GM21786 (cell line): ENCODE measurements at regions not wholly inside any gene's neighbourhood (a gene's known extent, or its start where the extent isn't known, plus 50 kb on each side); places are given as distances from the start of the nearest gene placed in this dataset.

Source experiments
- ATAC-seq: cut with Tn5 transposase; IDR thresholded peaks from one replicate; pipeline ENCODE4 v1.9.1; 2021; ENCODE audit not compliant: unreplicated experiment

DNA sequence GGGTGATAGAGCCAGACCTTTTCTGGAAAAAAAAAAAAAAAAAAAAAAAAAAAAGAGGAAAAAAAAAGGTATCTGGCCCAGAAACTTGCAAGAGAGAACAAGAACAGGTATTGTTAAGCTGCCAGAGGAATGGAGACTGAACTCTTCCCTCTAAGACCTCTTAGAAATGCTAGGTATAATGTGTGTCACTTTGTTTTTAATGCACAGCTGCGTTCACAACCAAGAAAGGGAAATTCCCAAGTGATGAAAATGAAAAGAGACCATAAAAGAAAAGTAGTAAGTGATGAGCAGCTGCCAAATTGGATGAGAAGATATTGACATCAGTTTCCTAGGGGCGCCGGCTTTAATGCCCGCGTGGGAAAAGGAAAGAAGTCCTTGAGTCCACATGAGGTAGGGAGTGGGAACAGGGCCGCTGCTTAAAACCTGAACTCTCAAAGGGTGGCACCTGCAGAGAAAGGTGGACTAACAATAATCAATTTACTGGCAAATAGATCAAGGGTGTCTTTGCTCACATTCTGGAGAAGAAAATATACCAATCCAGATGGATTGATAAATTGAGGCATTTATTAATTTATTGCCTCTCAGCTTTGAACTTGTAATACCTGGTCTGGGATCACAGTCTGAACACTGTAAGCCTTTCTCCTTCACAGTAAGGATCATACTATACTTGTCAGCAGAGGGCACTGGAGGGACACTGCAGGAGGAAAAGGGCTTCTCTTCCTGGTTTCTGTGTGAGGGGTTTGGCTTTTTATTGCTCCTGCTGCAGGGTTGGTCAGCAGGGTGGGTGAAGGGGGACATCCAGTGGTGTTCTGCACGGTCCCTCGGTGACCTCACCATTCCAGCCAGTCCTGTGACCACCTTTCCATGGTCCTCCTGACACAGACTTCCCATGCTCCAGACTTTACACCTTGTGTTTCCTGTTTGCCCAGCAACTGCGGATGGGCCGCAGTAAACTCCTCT is 131.6 kb downstream of the AQP9 start:
- no peak for ATAC-seq

DNA sequence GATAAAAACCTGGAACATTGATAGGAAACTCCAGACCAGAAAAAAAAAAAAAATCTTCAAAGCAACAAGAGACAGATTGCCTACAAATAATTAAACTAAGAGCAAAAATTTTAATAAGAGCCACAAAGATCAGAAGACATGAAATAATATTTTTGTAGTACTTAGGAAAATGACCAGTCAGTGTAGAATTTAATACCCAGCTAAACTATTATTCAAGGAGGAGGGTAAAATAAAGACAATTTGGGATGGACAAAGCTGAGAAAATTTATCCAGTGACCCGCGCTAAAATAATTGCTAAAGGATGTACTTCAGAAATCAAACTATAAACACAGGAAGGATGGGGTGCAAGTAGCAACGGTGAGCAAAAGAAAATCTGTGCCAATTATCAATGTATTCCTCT is 133.2 kb downstream of the AQP9 start:
- no peak for ATAC-seq

DNA sequence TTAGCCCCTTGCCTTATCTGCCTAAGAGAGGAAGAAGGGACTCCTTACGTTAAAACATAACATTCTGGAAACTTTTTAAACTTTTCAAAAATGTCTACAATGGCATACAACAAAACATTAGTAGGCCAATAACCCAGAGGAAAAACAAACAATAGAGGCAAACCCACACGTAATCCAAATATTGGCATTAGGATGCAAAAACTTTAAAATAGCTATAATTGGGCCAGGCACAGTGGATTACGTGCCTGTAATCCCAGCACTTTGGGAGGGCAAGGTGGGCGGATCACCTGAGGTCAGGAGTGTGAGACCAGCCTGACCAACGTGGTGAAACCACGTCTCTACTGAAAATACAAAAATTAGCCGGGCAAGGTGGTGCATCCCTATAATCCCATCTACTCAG is 134.9 kb downstream of the AQP9 start:
- no peak for ATAC-seq

DNA sequence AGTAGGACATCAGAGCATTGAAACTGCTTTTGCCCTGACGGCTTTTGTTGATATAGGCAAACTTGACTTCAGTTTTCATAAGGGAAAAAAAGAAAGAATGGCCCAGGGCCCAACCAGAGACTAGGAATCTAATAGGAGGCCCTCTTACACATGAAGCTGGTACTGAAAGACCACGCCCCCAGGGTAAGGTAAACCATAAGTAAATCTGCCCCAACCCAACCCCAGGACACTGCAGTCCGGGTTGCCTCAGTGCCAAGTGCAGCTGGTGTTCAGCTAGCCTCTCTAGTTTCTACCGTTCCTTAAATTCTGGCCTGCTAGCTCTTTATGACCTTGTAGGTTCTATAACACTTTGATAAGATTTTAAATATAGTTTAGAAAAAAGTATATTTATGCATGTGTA is 136.7 kb downstream of the AQP9 start:
- ATAC-seq, result no peak

DNA sequence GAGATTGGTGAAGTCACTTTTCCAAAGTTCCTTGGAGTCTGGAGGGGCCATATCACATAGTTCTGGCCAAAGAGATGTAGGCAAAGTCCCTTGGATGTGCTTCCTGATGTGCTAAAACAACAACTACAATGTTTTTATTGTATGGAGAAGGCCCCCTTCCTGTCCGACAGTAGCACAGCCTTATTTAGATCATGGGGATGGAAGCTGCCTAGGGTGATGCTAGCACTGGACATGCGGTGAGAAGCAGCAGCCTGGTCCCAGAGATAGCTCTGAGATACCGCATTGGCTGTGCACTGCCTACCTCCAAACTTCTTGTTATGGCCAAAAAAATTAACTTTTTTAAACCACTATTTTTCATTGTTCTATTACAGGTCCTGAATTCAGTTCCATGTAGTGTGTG is 137.6 kb downstream of the AQP9 start:
- no peak for ATAC-seq

DNA sequence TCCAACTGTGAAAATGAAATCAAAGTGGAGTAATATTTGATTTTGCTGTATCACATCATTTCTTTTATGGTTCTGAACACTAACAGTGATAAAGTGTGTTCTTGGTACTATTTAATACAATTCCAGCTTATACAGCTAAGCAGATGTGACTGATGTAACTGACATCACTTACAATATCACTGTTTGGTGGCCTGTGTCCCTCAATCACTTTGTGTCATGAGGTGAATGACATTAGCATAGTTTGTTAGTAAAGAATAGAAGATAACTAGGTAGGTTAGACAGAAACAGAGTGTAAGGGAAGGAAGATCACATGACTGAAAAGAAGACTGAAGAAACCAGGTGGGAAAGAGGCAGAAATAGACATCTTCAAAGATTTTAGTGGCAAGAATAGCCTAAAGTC is 138.7 kb downstream of the AQP9 start:
- ATAC-seq, result no peak

DNA sequence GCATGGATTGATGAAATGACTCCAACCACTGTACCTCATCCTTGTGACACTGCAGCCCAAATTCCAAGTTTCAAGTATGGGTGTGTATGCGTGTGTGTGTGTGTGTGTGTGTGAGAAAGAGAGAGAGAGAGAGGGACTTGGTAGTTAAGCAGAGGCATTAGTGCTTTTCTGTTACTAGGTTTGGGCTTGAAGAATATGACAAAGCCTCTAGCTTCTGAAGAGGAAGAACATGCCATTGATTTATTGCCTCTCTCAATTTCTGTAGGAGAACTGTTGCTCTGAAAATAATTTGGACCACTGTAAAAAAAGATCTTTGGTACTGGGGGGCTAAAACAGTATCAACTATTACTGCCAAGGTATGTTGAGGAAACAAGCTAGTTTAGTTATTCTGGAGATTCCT is 139.2 kb downstream of the AQP9 start:
- ATAC-seq, result no peak

DNA sequence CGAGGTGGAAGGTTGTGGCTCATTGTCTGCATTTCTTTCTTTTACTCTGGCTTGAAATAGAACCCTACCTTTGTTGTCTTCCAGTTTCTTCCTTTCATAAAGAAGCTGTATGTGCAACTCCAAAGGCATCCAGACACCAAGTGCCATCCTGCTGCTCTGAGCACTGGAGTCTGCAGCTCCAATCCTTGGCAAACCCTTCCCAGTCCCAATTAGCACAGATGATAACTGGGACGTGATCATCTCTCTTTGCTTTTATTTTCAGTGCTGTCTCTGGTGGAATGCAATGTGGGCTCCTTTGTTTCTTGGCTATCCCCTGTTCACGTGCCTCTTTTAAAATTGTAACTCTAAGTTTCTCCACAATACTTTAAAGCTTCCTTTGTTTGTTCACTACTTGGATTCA is 140.9 kb downstream of the AQP9 start:
- ATAC-seq, result no peak

DNA sequence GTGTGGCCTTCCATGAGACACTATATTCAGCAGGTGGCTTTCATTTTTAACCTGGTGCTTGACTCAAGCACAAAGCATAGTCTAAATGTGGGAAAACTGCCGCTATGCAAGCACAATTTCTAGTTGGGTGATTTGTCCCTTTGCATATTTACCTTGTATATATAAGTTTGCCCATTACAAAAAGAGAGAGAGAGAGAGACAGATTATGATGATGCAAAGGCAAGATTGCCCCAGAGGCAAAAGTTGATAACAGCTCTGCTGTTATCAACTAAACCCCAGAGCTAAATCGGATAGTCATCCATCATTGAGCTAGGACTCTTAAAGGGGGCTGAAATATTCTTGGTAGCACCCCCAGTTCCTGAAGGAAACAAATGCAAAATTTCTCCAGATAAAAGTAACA is 141.5 kb downstream of the AQP9 start:
- no peak for ATAC-seq

DNA sequence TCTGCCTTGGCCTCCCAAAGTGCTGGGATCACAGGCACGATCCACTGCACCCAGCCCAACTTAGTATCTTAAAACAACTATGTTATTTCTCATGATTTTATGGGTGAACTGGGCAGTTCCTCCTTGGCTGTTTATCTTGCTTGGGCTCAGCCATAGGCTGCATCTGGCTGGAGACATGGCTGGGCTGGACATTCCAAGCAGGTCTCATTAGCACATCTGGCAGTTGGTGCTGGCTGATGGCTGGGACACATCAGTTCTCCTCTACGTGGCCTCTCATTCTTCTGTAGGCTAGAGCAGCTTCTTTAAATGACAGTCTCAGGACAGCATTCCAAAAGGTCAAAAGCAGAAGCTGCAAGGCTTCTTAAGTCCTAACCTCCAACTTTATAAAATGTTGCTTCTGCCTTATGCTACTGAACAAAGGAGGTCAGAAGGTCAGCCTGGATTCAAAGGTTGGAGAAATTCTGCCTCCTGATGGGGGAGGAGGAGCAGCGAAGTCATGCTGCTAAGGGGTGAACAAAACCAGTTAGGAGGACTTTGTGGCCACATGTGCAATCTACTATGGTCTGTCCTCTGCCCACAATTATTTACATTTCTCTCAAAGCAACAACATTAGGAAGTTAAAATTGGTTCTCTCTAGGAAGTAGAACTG is 144.0 kb downstream of the AQP9 start:
- ATAC-seq, result no peak

DNA sequence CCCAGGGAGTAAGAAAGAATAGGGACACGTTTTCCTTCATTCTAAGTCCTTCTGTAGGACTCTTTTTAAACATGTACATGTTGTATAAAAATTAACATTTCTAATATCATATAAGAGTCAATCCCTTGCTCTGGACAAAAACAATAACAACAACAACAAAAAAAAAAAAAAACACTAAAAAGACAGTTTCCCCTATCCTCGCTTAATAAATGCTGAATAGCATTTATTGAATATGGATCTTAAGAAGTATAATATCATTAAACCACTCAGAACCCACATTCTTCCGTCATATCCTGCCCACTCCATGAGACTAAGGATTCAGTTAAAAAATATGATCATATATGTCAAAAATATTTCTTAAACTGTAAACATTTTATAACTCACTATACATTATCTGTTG is 145.1 kb downstream of the AQP9 start:
- ATAC-seq, result no peak

DNA sequence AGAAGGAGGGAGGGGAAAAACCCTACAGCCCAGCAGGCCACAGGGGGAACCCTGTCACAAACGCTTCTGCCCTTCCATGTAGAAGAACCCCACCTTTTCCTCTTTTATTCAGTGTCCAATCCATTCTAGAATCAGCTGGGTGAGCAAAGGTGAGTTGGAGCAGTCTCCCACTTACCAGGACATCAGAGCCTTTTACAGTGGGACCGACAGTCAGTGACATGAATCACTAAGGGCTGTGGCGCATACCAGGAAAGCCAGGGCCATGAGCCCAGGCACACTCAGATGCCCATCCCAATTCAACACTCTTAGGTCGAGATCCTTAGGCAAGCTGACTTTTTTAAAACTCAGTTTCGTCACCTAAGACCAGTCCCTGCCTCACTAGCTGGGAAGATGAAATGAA is 146.1 kb downstream of the AQP9 start:
- ATAC-seq, result no peak

DNA sequence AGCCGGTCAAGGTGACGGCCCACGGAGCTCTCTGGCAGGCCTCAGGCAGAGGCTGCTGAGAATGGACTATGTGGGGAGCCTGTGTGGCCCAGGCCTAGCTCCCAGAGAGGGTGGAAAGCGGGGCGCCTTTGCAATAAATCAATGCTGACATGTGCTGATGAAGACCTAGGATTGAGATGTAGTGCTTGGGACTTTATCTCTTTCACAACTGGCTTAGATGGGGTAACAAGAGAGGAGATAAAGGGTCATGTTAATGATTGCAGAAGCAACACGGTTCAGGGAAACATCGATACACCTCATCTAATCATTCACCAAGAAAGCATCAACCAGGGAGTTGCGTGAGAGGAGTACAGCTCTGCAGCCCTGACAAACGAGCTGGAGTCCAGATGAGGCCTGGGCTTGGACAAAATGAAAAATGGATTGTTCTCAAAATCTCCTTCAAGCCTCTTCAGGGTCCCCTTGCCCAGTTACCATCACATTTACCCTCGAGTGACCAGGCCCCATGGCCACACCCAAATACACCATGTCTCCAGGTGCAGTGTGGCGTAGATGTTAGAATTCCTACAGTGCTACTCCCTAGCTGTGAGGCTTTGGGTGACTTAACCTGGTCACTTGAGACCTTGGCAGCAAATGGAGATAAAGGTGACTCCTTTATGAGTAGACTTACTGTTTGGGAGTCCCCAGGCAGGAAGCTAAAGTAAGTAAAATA is 146.4 kb upstream of the LIPC start:
- ATAC-seq, result no peak

DNA sequence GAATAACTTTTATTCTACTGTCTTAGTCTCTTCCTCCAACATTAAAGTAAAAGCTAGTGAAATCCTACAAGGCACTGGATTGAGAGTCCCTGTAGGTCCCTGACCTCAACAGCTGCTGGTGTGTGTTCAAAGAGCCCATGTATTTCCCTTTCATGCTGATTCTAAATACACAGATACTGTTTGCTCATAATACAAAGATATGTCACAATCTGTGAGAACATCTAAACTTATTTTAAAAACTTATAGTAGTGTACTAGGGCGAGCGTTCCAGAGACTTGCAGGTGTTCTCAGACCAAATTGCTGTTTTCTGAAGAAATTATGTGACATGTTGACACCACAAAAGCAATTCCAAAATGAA is 145.9 kb upstream of the LIPC start:
- ATAC-seq, result no peak

DNA sequence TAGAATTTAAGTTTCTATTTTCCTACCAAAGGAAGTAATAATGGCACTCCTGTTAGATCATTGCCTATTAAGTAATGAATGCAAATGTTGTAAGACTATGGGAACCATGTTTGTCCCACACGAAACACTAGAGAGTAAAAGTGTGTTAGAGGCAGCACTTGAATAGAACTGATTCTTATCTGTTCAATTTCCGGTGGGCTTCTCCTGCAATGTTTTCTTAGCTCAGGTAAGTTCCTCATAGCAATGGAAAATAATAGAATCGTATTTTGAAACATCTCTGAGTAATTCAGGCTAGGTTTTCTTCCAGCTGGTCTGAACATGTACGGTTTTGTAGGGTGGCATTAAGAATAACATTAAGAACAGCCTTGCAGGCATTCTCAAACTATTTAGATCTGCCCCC is 145.3 kb upstream of the LIPC start:
- ATAC-seq, result no peak

DNA sequence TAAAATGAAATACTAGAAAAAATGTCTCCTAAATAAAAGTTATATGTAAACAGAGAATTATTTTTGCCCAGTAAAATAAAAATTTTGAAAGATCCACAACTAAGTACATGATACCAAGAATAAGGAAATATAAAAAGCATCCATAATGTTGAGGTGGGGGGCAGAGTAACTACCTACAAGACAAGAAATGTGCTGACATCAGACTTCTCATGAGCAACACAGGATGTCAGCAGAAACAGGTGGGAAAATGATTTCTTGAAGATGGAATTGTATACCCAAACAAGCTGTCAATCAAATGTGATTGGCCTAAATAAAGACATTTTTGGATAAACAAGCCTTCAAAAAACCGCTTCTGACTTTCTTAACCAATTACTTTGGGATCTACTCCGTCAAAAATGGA is 143.9 kb upstream of the LIPC start:
- no peak for ATAC-seq

DNA sequence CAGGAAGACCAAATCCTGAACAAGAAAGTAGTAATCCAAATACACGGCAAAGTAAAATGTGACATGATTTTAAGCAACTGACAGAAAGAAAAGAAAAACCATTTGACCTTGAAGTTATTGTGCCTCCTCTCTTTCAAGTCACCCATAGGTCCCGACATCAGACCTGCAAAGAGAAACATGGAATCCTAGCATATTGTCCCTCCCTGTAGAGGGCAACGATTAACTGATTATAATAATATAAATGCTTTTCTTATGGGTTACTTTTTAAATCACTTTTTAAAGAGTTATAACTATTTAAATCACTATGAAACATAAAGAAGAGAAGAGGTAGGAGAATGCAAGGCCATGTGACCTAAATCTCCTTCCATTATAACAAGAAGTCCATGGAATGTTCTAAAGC is 143.2 kb upstream of the LIPC start:
- ATAC-seq, result no peak

DNA sequence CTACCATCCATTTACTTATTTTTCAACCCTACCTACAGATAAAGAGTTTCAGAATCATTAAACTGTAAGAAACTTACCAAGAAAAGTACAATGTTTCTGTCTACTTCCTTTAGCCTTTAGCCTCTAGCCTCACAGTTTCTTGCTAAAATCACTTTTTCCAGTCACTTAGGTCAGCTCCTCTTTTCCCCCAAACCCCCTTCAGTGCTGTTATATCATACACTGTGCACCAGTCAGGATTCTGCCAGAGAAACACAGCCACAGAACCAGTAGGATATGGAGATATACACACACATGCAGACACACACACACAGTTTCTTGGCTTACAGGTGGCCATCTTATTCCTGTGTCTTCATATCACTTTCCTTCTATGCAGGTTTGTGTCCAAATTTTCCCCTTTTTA is 139.9 kb upstream of the LIPC start:
- no peak for ATAC-seq

DNA sequence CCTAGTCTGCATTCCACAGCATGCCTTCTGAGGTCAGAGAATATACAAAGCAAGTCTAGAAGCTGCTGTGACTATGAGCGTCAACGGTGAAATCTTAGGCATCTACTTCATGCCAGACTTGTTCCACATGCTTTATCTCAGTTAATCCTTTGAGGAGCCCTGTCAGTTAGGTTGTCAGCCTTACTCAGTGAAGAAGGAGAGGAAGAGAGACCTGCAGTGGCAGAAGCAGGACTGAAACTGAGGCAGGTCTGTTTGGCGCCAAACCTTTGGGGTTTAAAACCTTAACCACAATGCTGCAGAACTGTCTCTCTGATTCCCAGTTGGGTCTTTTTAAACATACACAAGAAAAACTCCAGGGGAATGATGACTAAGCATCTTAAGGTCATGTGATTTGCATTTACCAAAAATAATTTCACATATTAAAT is 139.0 kb upstream of the LIPC start:
- ATAC-seq, result no peak

DNA sequence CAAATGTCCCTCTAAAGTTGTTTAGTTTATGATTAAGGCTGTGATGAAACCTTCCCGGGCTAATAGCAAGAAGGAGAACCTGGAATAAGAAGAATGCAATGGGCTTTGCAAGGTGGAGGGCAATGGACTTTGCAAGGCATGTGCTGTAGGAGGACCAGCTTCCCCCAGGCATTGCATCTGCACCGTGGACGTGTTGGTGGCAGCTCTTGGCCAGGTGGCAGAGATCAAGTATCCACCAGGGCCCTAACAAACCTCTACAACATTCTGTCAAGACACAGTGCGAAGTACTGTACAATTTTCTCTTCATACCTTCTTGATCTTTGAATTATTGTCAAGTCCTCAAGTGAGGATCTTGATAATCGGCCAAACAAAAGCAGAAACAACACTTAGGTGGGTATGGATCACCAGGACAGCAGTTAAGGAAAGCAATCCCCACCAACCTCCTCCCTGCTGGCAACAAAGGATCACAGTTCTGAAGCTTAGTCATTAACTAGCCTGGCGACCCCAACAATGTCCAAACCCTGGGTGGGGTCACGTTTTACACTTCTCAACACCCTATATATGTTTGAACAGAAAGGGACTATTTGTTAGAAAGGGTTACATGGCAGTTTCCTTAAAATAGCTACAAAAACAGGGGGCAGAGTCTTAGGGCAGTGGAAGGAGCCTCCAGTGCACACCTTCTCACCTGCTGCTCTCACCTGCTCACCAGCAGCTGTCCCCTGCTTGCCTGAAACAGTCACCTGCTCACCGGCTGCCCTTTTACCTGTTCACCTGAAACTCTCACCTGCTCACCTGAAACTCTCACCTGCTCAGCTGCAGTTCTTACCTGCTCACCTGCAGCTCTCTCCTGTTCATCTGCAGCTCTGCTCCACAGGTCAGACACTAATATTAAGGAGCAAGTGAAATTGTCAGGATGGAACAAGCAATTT is 137.9 kb upstream of the LIPC start:
- no peak for ATAC-seq

DNA sequence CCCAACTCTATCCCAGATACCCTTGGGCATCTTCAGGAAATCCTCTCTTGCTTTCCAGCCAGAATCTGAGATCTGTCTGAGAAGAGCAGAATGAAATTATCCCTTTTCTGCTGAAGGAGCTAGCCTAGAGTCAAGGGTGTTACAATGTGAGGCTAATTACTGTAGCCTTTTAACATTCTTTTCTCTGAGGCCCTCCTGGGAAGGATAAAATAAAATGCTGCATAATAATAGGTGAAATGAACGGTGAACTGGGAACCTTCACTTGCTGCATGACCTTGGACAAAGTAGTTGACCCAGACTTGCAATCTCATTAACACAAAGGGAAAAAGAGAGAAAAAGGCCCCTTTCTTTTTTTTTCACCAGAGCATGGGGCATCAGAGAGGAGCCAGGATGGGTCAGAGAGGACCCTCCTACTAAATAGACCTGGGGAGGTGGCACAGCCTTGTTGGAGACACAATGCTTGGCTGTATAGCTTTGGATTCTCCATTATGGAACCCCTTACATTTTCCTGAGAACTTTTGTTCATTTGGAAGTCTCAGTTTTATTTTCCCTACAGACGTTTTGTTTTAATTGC is 137.0 kb upstream of the LIPC start:
- no peak for ATAC-seq
